GM18502 (cell line): ENCODE measurements at regions not wholly inside any gene's neighbourhood (a gene's known extent, or its start where the extent isn't known, plus 50 kb on each side); places are given as distances from the start of the nearest gene placed in this dataset.

Experiments
- ATAC-seq: cut with Tn5 transposase; IDR thresholded peaks from one replicate; pipeline ENCODE4 v1.9.1; 2021; ENCODE audit warnings: mild to moderate bottlenecking; ENCODE audit not compliant: unreplicated experiment, poor library complexity

DNA sequence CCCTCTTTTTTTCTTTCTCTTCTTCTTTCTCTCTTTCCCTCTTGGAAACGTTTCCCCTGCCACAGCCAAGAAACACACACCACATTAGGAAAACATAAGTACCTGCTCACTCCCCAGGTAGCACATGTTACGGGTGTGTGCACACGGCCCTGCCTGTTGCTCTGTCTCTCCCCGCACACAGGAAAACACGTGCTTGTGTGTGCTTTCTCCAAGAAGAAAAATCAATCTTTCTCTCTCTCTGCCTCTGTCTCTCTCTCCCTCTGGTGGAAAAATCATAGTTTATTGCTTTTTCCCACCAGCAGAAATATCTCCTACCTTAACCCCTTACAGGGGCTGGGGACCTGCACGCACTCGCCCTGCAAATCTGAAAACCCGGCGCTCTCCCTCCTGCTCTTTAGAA lies 102.3 kb downstream of the EDN3 start:
- ATAC-seq, result no peak

DNA sequence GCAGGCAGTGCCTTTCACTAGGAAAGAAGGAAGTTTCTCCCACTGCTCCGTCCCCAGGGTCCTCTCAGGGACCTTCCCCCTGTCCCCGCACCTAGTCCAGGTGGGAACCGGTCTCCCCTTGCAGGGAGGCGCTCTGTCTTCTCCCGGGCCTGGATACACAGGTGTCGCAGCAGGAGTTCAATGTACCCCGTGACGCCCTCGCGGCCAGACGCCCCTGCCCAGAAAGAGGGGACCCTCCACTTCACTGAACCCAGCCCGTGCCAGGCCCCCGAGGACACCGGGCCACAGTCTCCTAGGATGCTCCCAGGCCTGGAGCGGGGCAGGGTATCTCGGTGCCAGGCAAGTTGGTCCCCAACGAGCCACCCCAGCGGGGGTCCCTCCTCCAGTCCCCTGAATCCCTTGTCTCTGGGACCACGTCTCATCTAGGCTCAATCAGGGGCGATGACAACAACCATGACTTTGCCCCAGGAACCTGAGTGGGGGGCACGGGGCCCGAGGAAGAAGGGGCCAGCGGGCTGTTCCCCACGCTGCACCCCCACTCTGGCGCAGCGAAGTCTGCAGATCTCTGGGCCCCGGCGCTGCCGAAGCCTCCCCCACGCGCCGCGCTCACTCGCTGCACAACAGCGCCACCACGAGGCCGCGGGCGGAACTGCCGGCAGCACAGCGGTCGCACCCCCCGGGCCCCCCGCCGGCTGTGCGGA lies 103.0 kb downstream of the EDN3 start:
- no peak for ATAC-seq

DNA sequence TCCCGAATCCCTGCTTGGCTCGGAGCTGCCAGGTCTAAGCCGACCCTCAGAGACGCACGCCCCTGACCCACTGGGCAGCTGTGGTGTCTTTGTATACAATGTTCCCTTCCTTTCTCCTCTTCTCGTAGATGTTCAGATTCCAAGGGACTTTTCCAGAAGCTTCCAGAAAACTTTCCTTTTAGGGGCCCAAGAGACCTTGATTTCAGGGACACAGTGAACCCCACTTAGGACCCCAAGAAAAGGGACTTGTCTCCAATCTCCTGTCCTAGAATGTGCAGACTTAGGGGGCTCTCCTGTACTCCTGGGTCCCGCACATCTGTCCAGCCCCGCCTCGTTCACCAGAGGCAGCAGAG lies 103.5 kb downstream of the EDN3 start:
- no peak for ATAC-seq

DNA sequence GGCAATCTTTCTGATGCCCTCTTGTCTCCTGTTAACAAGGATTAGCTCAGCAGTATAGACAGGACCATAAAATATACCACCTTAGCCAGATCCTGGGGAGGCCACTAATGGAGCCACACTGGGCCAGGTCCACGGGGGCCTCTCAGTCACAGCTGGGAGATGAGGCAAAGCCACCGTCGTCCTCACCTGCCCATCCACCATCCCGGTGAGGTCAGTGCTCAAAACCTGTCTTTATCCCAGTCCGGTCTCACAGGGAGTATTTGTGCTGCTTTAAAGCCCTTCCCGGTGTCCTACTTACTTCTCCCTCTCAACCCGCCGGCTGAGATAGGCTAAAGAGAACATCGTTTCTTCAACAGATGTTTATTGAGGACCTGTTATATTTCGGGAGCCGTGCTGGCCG lies 104.3 kb downstream of the EDN3 start:
- ATAC-seq, result no peak

DNA sequence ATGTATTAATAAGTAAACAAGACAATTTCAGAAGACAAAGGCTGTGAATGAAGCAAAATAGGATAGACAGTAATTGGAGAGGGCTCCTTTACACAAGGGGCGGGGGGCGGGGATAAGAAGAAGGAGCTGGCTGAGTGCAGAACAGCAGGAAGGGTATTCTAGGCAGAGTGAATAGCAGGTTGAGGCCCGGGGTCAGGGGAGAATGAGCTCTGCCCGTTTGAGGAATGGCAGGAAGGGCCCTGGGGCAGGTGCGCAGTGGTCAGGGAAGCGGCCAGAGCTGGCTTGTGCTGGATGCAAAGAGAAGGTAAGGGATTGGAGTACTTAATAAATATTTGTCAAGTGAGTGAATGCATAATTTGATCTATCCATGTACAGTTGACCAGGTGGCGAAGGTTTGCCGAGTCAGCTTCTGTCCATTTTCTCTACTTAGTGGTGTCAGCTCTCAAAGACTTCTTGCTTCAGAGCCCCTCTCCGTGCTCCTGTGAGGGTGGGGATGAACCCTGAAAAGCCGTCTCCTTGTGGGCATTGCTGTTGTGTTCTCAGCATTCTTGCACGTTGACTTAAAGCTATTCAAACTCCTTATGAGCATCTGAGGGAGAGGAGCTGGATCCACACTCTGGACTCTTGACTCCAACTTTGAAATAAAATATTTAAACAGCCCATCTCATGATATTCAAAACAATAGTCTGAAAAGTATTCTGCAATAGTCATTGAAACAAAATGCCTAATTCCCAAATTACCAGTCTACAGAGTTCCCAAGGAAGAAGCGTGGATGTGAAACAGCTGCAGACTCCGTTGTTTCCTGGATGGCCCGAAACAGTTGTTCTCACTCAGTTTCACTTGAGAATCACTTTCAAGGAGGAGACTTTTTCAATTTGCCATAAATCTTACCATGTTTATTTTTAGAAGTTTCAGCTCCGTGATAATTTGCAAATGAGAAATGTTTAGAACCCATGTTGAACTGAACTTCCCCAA lies 105.1 kb downstream of the EDN3 start:
- ATAC-seq, result no peak

DNA sequence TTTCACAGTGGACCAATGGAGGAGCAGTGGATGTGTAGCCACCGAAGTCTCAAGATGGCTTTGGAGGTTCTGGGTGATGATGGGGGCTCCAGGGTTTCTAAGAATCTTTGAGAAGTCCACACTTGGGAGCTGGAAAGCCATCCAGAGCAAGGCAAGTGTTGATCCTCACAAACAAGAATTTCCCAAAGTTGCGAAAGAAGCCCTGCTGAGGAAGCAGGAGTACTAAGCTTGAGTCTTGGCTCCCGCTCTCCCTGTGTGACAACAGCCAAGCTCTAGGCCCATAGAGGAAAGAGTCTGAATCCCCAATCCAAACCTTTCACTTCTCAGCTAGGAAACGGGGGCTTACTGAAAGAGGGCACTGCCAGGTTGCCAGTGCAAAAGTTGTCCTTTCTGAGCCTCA lies 106.0 kb downstream of the EDN3 start:
- ATAC-seq, result no peak

DNA sequence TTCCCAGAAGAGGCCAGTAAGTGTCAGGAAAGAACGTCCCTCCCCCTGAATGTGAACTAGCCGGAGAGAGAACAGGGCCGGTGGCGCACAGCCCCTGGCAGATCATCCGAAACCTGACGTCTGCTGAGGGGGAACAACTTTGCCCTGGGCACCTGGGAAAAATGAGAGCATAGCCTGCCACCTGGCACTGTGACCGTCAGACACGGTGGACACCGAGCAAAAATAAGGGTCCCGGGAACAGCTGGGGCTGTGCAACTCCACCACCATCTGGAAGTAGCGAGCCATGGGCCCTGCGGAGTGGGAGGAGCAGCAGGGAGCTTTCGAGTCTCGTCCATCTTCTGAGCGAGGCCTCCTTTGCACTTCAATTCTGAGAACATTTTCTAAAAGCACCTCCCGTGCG lies 110.8 kb downstream of the EDN3 start:
- no peak for ATAC-seq

DNA sequence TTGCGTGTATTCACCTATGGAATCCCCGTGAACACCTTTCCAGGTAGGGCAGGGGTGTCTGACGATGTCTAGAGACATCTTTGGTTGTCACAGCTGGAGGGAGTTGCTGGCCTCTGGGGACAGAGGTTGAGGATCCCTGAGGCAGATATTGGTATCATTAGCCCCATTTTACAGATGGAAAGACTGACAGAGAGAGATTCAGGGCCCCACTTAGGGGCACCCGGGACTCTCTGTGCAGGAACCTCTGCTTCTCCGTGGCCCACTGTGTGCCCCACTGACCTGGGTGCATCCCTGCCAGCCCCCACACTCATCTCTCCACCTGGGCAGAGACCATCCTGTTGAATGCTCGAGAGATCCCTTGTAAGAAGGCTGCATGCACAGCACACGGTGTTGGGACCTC lies 111.2 kb downstream of the EDN3 start:
- ATAC-seq, result no peak

DNA sequence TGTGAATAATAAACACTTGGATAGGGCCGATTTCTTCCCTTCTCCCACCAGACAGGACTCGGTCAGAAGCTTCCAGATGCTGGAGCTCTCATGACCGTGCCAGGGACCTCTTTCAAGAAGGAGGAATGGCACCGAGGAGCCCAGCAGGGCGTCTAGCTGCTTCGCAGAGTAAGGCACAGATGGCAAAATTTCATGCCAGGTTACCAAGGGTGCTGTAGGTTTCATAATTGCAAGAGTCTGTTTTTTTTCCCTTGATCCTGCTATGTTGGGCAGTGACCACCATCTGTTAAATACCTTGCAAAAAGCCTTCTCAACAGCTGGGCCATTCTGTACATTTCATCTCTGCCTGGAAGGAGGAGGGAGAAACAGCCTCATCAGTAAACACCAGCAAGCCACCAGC lies 111.8 kb downstream of the EDN3 start:
- no peak for ATAC-seq

DNA sequence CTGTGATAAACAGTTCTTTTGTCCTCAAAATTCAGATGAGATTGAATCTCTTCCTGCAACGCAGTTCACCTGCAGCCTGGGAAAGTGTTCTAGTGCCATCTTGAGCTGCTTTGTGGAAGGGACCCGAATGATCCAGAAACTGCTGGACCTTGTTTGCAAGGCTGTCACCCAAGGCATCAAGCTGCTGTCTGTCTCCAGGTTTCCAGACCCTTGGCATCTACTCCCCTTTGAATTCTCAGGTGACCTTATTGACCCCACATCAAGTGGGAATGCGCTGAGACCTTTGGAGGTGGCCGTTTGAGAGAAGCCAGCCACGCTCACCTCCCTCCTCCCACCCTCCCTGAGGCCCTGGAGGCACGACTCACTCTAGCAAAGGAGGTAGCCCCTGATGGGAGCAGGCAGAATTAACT lies 112.5 kb downstream of the EDN3 start:
- ATAC-seq, result no peak

DNA sequence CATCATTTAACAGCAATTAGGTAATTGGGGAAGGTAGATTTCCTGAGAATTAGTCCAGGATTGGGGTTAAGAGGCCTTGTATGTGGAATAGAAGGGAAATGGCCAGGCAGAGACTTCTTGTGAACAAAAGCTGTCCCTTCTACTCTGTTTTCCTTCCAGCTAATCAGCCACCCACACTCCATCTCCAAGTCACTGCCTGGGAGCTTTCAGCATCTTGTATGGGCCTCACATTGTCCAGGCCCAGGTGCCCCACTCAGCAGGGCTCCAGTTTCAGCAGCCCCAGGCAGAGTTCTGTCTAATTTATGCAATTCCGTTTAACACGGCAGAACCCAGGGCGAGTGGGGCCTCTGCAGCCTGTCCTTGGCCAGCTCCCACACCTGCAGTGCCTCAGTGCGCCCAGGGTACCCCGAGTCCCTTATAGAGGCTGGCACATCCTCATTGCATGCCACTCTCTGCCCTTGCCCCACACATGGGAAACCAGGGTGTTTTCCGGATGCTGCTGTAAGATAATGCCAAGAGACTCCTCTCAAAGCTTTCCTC lies 113.0 kb downstream of the EDN3 start:
- ATAC-seq, result no peak

DNA sequence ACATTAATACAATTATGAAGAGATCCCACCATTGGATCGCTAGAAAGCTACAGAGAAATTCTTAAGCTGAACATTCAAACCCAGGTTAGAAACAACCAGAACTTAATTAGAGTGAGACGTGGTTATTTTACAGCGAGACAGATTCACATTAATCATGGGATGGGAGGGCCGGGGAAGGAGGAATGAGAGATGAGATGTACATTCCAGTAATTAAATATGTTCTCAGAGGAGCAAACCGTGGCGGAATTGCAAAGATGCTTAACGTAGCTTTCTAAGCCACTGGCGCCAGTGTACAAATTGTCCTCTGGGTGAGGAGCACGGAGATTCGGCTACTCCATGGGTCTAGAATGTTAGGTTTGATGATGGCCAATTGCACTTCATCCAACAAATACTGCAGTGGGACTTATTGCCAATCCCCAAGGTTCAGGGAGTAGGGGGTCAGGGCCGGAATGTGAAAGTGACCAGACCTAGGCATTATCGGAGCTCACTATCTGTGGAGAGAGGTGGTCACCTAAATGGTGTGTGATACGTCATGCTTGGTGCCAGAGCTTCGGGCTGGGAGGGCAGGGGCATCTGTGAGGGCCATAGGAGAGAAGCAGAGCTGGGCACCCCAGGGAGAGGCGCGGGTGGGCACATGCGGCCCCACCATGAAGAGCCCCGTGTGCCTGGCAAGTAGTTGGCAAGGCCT lies 114.7 kb downstream of the EDN3 start:
- no peak for ATAC-seq

DNA sequence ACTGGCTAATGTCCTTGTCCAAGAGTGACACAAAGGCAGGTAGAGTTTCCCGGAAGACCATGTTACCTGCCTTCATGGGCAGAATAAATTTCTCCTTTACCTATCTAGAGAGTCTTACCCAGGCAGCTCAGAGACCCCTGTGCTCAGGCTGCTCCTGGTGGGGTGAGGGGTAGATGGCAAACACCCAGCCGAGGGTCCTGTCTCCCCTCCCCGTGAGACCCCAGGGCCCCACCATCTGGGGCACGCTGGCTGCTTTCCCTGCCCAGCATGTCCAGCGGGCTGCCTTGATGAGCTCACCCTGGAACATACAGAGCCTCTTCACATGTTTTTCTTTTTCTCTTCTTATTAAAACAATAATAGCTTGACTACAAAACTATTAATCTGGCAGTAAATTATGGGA lies 116.5 kb downstream of the EDN3 start:
- no peak for ATAC-seq

DNA sequence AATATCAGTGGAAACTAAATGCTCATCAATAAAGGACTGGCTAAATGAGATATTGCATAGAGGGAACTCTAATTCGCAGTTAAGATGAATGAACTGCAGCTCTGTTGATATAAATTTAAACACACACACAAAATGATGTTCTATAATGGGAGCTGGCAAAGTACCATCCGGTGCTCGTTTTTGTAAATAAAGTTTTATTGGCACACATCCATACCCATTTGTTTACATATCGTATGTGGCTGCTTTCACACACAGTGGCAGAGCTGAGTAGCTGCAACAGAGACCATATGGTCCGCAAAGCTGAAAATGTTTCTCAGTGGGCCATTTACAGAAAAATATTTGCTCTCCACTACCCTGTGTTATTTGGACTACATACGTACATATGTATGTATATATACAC lies 120.7 kb downstream of the EDN3 start:
- ATAC-seq, result no peak

DNA sequence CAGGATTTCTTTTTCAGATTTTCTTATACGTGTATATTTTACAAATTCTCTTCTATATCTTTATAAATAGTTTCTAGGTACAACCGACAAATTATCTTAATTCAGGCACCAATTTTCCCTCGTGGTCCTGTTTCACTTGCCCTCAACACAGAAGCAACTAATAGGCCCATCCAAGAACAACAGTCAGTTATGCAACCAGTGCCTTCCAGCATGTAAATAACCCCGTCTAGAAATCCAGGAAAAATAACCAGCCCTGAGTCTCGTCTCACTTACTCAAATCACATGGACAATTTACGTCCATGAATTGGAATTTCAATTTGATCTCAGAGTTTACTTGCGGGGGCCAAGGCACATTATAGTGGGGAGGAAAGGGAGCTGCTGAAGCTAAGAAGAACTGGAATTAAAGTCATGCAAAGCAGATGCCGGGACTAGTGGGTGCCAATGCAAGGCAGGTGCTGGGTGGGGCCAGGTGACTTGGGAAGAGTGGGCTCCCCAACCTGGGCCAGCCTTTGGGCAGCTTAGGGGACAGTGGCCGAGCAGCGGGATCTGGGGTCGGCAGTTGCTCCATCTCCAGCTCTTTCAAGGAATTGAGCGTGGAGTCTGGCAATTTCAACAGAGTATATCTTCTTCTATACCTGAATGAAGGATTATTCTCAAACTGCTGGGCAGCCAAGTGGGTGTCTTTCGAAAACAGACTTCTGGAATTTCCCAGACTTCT lies 121.7 kb downstream of the EDN3 start:
- ATAC-seq, result no peak

DNA sequence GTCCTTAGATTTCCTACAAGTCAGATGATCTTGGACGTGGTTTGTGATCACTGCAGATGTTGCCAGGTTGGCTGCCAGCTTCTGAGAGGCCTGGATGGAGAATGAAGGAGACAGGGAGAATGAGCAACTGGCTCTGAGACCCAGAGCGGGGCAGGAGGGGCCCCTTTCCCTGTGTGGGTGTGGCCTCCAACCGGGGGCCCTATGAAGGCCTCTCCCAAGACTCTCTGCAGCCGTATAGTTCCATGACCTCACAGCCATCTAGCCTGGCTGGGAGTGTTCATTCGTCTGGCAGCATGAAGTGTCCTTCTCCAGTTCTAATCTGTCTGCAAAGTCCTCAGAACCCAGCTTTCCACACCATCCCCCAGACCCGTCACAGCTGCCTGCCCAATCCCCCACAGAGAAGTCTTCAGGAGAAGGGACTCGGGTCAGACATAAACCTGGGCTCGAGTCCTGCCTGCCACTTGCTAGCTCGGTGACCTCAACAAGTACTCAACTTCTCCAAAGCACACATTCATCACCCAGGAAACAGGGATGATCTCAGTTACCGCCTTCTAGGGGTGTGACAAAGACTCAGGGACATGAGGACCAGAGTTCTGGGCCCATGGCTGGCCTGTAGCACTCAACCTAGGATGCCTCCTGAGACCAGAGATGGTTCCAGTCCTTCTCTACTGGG lies 122.6 kb downstream of the EDN3 start:
- ATAC-seq, result no peak

DNA sequence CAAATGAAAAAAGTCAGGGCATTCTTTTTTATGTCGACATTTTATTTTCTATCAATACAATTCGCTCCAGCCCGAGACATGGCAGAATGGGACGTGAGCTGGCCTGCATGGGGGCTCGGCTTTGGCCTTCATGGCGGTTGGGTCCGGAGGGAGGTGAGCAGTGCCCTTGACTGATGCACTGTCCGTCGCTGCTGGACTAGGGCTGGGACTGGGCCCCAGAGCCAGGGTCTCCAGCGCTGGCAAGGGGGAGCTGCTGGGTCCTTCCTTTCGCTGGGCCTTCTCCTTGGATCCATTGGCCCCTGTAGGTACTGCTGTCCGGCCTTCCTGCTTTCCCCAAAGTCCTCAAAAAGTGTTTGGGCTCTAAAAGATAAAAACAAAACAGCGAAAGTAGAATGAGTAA lies 124.6 kb downstream of the EDN3 start:
- no peak for ATAC-seq

DNA sequence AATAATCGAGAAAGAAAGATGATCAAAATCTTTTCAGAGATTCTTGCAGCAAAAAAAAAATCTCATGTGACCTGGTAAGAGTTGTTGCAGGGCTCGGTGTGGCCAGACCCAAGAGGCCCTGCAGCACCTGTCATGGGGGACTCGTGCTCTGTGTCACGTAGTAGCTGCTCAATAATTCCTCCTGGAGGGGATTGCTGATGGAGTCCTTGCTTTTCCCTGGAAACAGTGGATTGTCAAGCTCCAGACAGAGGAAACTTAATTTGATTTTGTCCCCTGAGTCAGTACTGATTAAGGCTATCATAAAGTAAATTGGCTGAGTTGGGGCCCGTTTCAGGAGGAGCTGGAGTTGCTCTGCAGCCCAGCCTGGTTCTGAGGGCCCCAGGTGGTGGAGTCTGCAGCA lies 125.2 kb downstream of the EDN3 start:
- no peak for ATAC-seq

DNA sequence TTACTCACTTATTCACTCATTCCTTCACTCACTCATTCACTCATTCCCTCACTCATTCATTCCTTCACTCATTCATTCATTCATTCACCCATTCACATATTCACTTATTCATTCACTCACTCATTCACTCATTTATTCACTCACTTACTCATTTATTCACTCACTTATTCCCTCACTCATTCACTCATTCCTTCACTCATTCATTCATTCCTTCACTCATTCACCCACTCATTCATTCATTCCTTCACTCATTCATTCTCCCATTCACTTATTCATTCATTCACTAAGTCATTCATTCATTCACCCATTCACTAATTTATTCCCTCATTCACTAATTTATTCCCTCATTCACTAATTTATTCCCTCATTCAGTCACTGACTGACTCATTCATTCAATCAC lies 127.6 kb downstream of the EDN3 start:
- no peak for ATAC-seq
